Peyer's patch (tissue), 4 donors: ENCODE measurements at regions not wholly inside any gene's neighbourhood (a gene's known extent, or its start where the extent isn't known, plus 50 kb on each side); places are given as distances from the start of the nearest gene placed in this dataset.

Experiments used
- DNase-seq, 3 donors: peaks; one replicate each; pipeline ENCODE4 v3.0.0-alpha.2; 2017 to 2019
- H3K27ac ChIP-seq, 4 donors: fragments of 200-600 bp; sonication (generic); one replicate each; pipeline ENCODE4 v1.5.1; 2016 to 2019
- H3K27me3 ChIP-seq, 2 donors: fragments of 200-600 bp; sonication (generic); one replicate each; pipeline ENCODE4 v1.5.1; 2019
- H3K36me3 ChIP-seq, 3 donors: fragments of 200-600 bp; sonication (generic); one replicate each; pipeline ENCODE4 v1.5.1; 2016 to 2019
- H3K4me1 ChIP-seq, 4 donors: fragments of 200-600 bp; sonication (generic); one replicate each; pipeline ENCODE4 v1.5.1; 2016 to 2019
- H3K4me3 ChIP-seq, 4 donors: fragments of 200-600 bp; sonication (generic); 1 replicate in 3 of 4; 2 replicates in 1 of 4; pipeline ENCODE4 v1.5.1; 2016 to 2019; ENCODE audit warnings: mild to moderate bottlenecking in 1 of 4
- H3K9me3 ChIP-seq, 4 donors: fragments of 200-600 bp; sonication (generic); one replicate each; pipeline ENCODE4 v1.5.1; 2016 to 2019; ENCODE audit warnings: mild to moderate bottlenecking in 1 of 4
- CTCF ChIP-seq, 6 experiments: fragments of 450-650 bp in 4 of 6; fragments of 200-600 bp in 2 of 6; sonication (generic) in 1 of 6; IDR thresholded peaks; one replicate each; pipeline ENCODE4 v1.5.1; 2017 to 2019; ENCODE audit warnings: antibody characterized with exemption in 6 of 6, mild to moderate bottlenecking in 3 of 6, moderate library complexity in 1 of 6
- POLR2A ChIP-seq, 2 donors: fragments of 450-650 bp; IDR thresholded peaks; one replicate each; pipeline ENCODE4 v1.5.1; 2017; ENCODE audit warnings: antibody characterized with exemption in 2 of 2, mild to moderate bottlenecking in 2 of 2, moderate library complexity in 2 of 2

GRCh38 chr12:62190689-62191490 is 69.3 kb upstream of the USP15 start:
- H3K27me3 ChIP-seq = peaks cover 0 to 7% of the 10 kb centered on the region in 2 donors
- TF ChIP-seq POLR2A (IDR thresholded peaks at IDR 0.05) (no peak), CTCF (IDR thresholded peaks at IDR 0.05) (no peak)
- H3K36me3 ChIP-seq = no peaks in the 10 kb centered on the region
- H3K4me3 ChIP-seq = peak overlapping the region; percentile 2 to 52 (median 36)
- no peak overlapping the region for H3K27ac ChIP-seq
- DNase-seq = peak in 1 of 3 donors; percentile 47
- H3K4me1 ChIP-seq = peaks cover 0 to 11% (median 9%) of the 10 kb centered on the region in 4 donors
- H3K9me3 ChIP-seq = no peaks in the 10 kb centered on the region

GRCh38 chr12:62191491-62192179 is 68.6 kb upstream of the USP15 start:
- DNase-seq = peak in 1 of 3 donors; percentile 47
- Histone ChIP-seq H3K4me1 (peaks cover 0 to 11% (median 9%) of the 10 kb centered on the region in 4 donors), H3K4me3 (peak overlapping the region; percentile 8 to 52 (median 36)), H3K36me3 (no peaks in the 10 kb centered on the region), H3K9me3 (no peaks in the 10 kb centered on the region), H3K27me3 (peaks cover 0 to 7% of the 10 kb centered on the region in 2 donors), H3K27ac (no peak overlapping the region)
- TF ChIP-seq POLR2A (IDR thresholded peaks at IDR 0.05) = no peak
- TF ChIP-seq CTCF (IDR thresholded peaks at IDR 0.05) = no peak

GRCh38 chr12:62192180-62192902 is 67.9 kb upstream of the USP15 start:
- Histone ChIP-seq H3K4me1 (peaks cover 0 to 11% (median 9%) of the 10 kb centered on the region in 4 donors), H3K27ac (no peak overlapping the region), H3K36me3 (no peaks in the 10 kb centered on the region), H3K9me3 (no peaks in the 10 kb centered on the region), H3K27me3 (peaks cover 0 to 7% of the 10 kb centered on the region in 2 donors), H3K4me3 (peak overlapping the region; percentile 8 to 52 (median 36))
- peak in 2 of 3 donors; percentile 46 to 50 for DNase-seq
- TF ChIP-seq CTCF (IDR thresholded peaks at IDR 0.05) (peak in 5 of 6 experiments; percentile 32 to 62 (median 56)), POLR2A (IDR thresholded peaks at IDR 0.05) (no peak)

GRCh38 chr12:62192903-62193250 is 67.3 kb upstream of the USP15 start:
- H3K36me3 ChIP-seq = no peaks in the 10 kb centered on the region
- H3K27me3 ChIP-seq = peaks cover 0 to 7% of the 10 kb centered on the region in 2 donors
- no peak for DNase-seq
- no peaks in the 10 kb centered on the region for H3K9me3 ChIP-seq
- TF ChIP-seq CTCF (IDR thresholded peaks at IDR 0.05) = no peak
- TF ChIP-seq POLR2A (IDR thresholded peaks at IDR 0.05) = no peak
- peak overlapping the region in 1 of 4 donors; percentile 52 for H3K4me3 ChIP-seq
- no peak overlapping the region for H3K27ac ChIP-seq
- H3K4me1 ChIP-seq = peaks cover 0 to 11% (median 9%) of the 10 kb centered on the region in 4 donors

- Histone ChIP-seq H3K27ac (no peak overlapping the region), H3K4me1 (peaks cover 0 to 11% (median 9%) of the 10 kb centered on the region in 4 donors), H3K9me3 (no peaks in the 10 kb centered on the region), H3K27me3 (peaks cover 0 to 7% of the 10 kb centered on the region in 2 donors), H3K4me3 (no peak overlapping the region), H3K36me3 (no peaks in the 10 kb centered on the region)
- DNase-seq = no peak
- no peak for TF ChIP-seq CTCF (IDR thresholded peaks at IDR 0.05)
- TF ChIP-seq POLR2A (IDR thresholded peaks at IDR 0.05) = no peak
Observed at GRCh38 chr12:62194031-62194430, 66.2 kb upstream of the USP15 start.
